Stimulated activated CD8-positive, alpha-beta memory T cell treated with anti-CD3 and anti-CD28 coated beads, Interleukin-15, amount 100 ng/mL, for 4 hours (primary cell): ENCODE measurements at regions not wholly inside any gene's neighbourhood (a gene's known extent, or its start where the extent isn't known, plus 50 kb on each side); places are given as distances from the start of the nearest gene placed in this dataset.
"Not testable (repeated sequence)": the region's sequence is repeated elsewhere in the genome, so short reads cannot be mapped to it uniquely, and the experiment has no call there.

Experiments used
- DNase-seq, 2 donors: peaks; one replicate each; pipeline ENCODE4 v3.0.0-alpha.2; 2020; ENCODE audit warnings: low read depth in 2 of 2

GRCh38 chr1:228796945-228797344 is 61.7 kb downstream of the RHOU start:
- DNase-seq, result not testable (repeated sequence)

GRCh38 chr1:228798035-228798434 is 62.8 kb downstream of the RHOU start:
- no peak for DNase-seq

- no peak for DNase-seq
Observed at GRCh38 chr1:228798548-228798947, 63.3 kb downstream of the RHOU start.

GRCh38 chr1:228799924-228800323 is 64.6 kb downstream of the RHOU start:
- no peak for DNase-seq

- no peak for DNase-seq
Observed at GRCh38 chr1:228801068-228801467, 65.8 kb downstream of the RHOU start.

GRCh38 chr1:228802386-228803220 is 67.3 kb downstream of the RHOU start:
- DNase-seq, result no peak

- DNase-seq, result no peak
Observed at GRCh38 chr1:228803421-228803820, 68.1 kb downstream of the RHOU start.

GRCh38 chr1:228804173-228804572 is 68.9 kb downstream of the RHOU start:
- DNase-seq, result no peak

- DNase-seq, result no peak
Observed at GRCh38 chr1:228804640-228805413, 69.5 kb downstream of the RHOU start.

- DNase-seq, result no peak
Observed at GRCh38 chr1:228807904-228808605, 72.8 kb downstream of the RHOU start.

GRCh38 chr1:228809621-228810394 is 74.5 kb downstream of the RHOU start:
- DNase-seq, result no peak

- no peak for DNase-seq
Observed at GRCh38 chr1:228810395-228810758, 75.1 kb downstream of the RHOU start.

GRCh38 chr1:228810878-228811711 is 75.8 kb downstream of the RHOU start:
- DNase-seq, result no peak

GRCh38 chr1:228811712-228812305 is 76.5 kb downstream of the RHOU start:
- no peak for DNase-seq

GRCh38 chr1:228812961-228813360 is 77.7 kb downstream of the RHOU start:
- no peak for DNase-seq

- DNase-seq, result no peak
Observed at GRCh38 chr1:228814176-228814575, 78.9 kb downstream of the RHOU start.

GRCh38 chr1:228818296-228818695 is 83.0 kb downstream of the RHOU start:
- DNase-seq, result no peak

GRCh38 chr1:228818928-228819630 is 83.8 kb downstream of the RHOU start:
- no peak for DNase-seq

GRCh38 chr1:228821252-228821651 is 86.0 kb downstream of the RHOU start:
- no peak for DNase-seq

GRCh38 chr1:228823200-228823599 is 87.9 kb downstream of the RHOU start:
- DNase-seq, result no peak
